Stomach (tissue), 8 donors: ENCODE measurements at regions not wholly inside any gene's neighbourhood (a gene's known extent, or its start where the extent isn't known, plus 50 kb on each side); places are given as distances from the start of the nearest gene placed in this dataset.

Experiments used
- DNase-seq, 2 donors: peaks; one replicate each; pipeline versions ENCODE4 v3.0.0 to v3.0.0-alpha.2; 2013 to 2019
- H3K27ac ChIP-seq, 5 donors: fragments of 200-600 bp in 4 of 5; sonication (generic) in 4 of 5; one replicate each; pipeline ENCODE4 v1.5.1; 2013 to 2019; ENCODE audit warnings: mild to moderate bottlenecking in 1 of 5, moderate library complexity in 1 of 5
- H3K27me3 ChIP-seq, 3 donors: fragments of 200-600 bp; sonication (generic); one replicate each; pipeline ENCODE4 v1.5.1; 2017 to 2019; ENCODE audit warnings: mixed run types in 1 of 3
- H3K36me3 ChIP-seq, 4 donors: fragments of 200-600 bp; sonication (generic); 1 replicate in 3 of 4; 2 replicates in 1 of 4; pipeline ENCODE4 v1.5.1; 2016 to 2019
- H3K4me1 ChIP-seq, 4 donors: fragments of 200-600 bp; sonication (generic); one replicate each; pipeline ENCODE4 v1.5.1; 2016 to 2019
- H3K4me3 ChIP-seq, 4 donors: fragments of 200-600 bp; sonication (generic) in 3 of 4; one replicate each; pipeline ENCODE4 v1.5.1; 2016 to 2019; ENCODE audit warnings: mild to moderate bottlenecking in 1 of 4
- H3K9me3 ChIP-seq, 4 donors: fragments of 200-600 bp; sonication (generic); one replicate each; pipeline ENCODE4 v1.5.1; 2016 to 2019
- CTCF ChIP-seq, 7 experiments: fragments of 450-650 bp in 4 of 7; fragments of 200-600 bp in 3 of 7; sonication (generic) in 3 of 7; IDR thresholded peaks; one replicate each; pipeline ENCODE4 v1.5.1; 2016 to 2019; ENCODE audit warnings: antibody characterized with exemption in 7 of 7, control low read depth in 2 of 7, mild to moderate bottlenecking in 1 of 7
- EP300 ChIP-seq: sonication (generic); formaldehyde crosslinking; IDR thresholded peaks from one replicate; pipeline ENCODE4 v1.6.1; 2017; ENCODE audit warnings: antibody characterized with exemption
- POLR2A ChIP-seq, 4 donors: fragments of 450-650 bp; IDR thresholded peaks; one replicate each; pipeline ENCODE4 v1.6.1; 2016; ENCODE audit warnings: antibody characterized with exemption in 4 of 4, control low read depth in 2 of 4, mild to moderate bottlenecking in 1 of 4, moderate library complexity in 1 of 4
- POLR2AphosphoS5 ChIP-seq, 3 donors: sonication (generic); formaldehyde crosslinking; IDR thresholded peaks; one replicate each; pipeline ENCODE4 v1.6.1; 2016; ENCODE audit warnings: antibody characterized with exemption in 3 of 3
- WGBS, 5 donors: extraction: QIAGEN DNeasy Blood & Tissue Kit in 3 of 5; methylation state at CpG; one replicate each; pipeline versions ENCODE4 v1.1.5 to v1.1.7; 2013 to 2018; 5-methylcytosine and 5-hydroxymethylcytosine counted together
- intact Hi-C: fragments of 100-400 bp; cut with DNase I; formaldehyde crosslinking; loops from one replicate; pipeline ENCODE4 v1.15.1; 2023; ENCODE audit warnings: low total_unique reads
- donor health status: healthy with polysubstance abuse.
- donor health status: Bipolar disorder and iron deficiency.
- donor health status: healthy.

GRCh38 chr6:134117409-134117808 lies 65.0 kb upstream of the SLC2A12 start:
- peak in 1 of 2 donors; percentile 25 for DNase-seq
- H3K36me3 ChIP-seq = no peaks in the 10 kb centered on the region
- H3K4me3 ChIP-seq = no peak overlapping the region
- WGBS, 5 donors = 33 to 43% (median 38%) methylated on average over 6 of the region's 6 CpGs
- H3K27ac ChIP-seq = no peak overlapping the region
- peaks cover 0 to 5% (median 0%) of the 10 kb centered on the region in 4 donors for H3K4me1 ChIP-seq
- intact Hi-C loops = no loop called here
- H3K27me3 ChIP-seq = peaks cover 0 to 18% (median 0%) of the 10 kb centered on the region in 3 donors
- no peaks in the 10 kb centered on the region for H3K9me3 ChIP-seq
- no peak for TF ChIP-seq CTCF (IDR thresholded peaks at IDR 0.05)

GRCh38 chr6:134115715-134116074 lies 63.3 kb upstream of the SLC2A12 start:
- TF ChIP-seq EP300 = no peak
- TF ChIP-seq CTCF (IDR thresholded peaks at IDR 0.05) = no peak
- TF ChIP-seq POLR2AphosphoS5 (IDR thresholded peaks at IDR 0.05) = no peak
- no peak for TF ChIP-seq POLR2A (IDR thresholded peaks at IDR 0.05)
- no peaks in the 10 kb centered on the region for H3K9me3 ChIP-seq
- H3K4me1 ChIP-seq = peaks cover 0 to 5% (median 0%) of the 10 kb centered on the region in 4 donors
- intact Hi-C loops = no loop called here
- no peak for DNase-seq
- peaks cover 0 to 18% (median 0%) of the 10 kb centered on the region in 3 donors for H3K27me3 ChIP-seq
- H3K36me3 ChIP-seq = no peaks in the 10 kb centered on the region
- WGBS, 5 donors = 67 to 78% (median 73%) methylated on average over 7 of the region's 7 CpGs
- H3K4me3 ChIP-seq = no peak overlapping the region
- H3K27ac ChIP-seq = no peak overlapping the region

GRCh38 chr6:134114918-134115714 lies 62.7 kb upstream of the SLC2A12 start:
- peaks cover 0 to 5% (median 0%) of the 10 kb centered on the region in 4 donors for H3K4me1 ChIP-seq
- no peak overlapping the region for H3K4me3 ChIP-seq
- peaks cover 0 to 18% (median 0%) of the 10 kb centered on the region in 3 donors for H3K27me3 ChIP-seq
- TF ChIP-seq EP300 (no peak), POLR2AphosphoS5 (IDR thresholded peaks at IDR 0.05) (no peak), CTCF (IDR thresholded peaks at IDR 0.05) (no peak), POLR2A (IDR thresholded peaks at IDR 0.05) (no peak)
- no peak for DNase-seq
- intact Hi-C loops = no loop called here
- no peak overlapping the region for H3K27ac ChIP-seq
- H3K9me3 ChIP-seq = no peaks in the 10 kb centered on the region
- no peaks in the 10 kb centered on the region for H3K36me3 ChIP-seq
- 50 to 63% (median 52%) methylated on average over 43 to 47 of the region's 47 CpGs for WGBS, 5 donors

GRCh38 chr6:134114489-134114888 lies 62.1 kb upstream of the SLC2A12 start:
- no peak for DNase-seq
- WGBS, 5 donors = 72 to 100% (median 79%) methylated on average over 1 to 3 of the region's 3 CpGs

More at GRCh38 chr6:134114489-134114888, 62.1 kb upstream of the SLC2A12 start:
- intact Hi-C loops = no loop called here
- H3K4me1 ChIP-seq = peaks cover 0 to 5% (median 0%) of the 10 kb centered on the region in 4 donors
- H3K27me3 ChIP-seq = peaks cover 0 to 18% (median 0%) of the 10 kb centered on the region in 3 donors
- no peaks in the 10 kb centered on the region for H3K9me3 ChIP-seq
- no peak overlapping the region for H3K4me3 ChIP-seq
- H3K36me3 ChIP-seq = no peaks in the 10 kb centered on the region
- H3K27ac ChIP-seq = no peak overlapping the region
- no peak for TF ChIP-seq POLR2A (IDR thresholded peaks at IDR 0.05)
- no peak for TF ChIP-seq CTCF (IDR thresholded peaks at IDR 0.05)
- no peak for TF ChIP-seq EP300
- no peak for TF ChIP-seq POLR2AphosphoS5 (IDR thresholded peaks at IDR 0.05)
